ENCODE measurements at regions not wholly inside any gene's neighbourhood (a gene's known extent, or its start where the extent isn't known, plus 50 kb on each side); places are given as distances from the start of the nearest gene placed in this dataset.

- no peaks in the 10 kb centered on the region for H3K9me3 ChIP-seq (ENCODE audit: insufficient read depth, low read depth)
- no peak overlapping the region for H2AFZ ChIP-seq
- BruUV-seq (replicated peaks) = no TSS peak
- CTCF ChIA-PET = no interaction called here
- intact Hi-C loops (cut with micrococcal nuclease; ENCODE audit: unreplicated experiment) = no loop called here
- DNase-seq = no peak
- H3K4me2 ChIP-seq = no peak overlapping the region
- no peaks in the 10 kb centered on the region for H3K36me3 ChIP-seq (ENCODE audit: low read depth)
- H3K4me3 ChIP-seq = no peak overlapping the region
- TF ChIP-seq CTCF (conservative IDR thresholded peaks at IDR 0.05) (no peak), EZH2 (IDR thresholded peaks at IDR 0.05; ENCODE audit: low read depth) (no peak)
- H3K27me3 ChIP-seq (ENCODE audit: insufficient read depth, low read depth) = peaks cover 59% of the 10 kb centered on the region
- no peaks in the 10 kb centered on the region for H4K20me1 ChIP-seq (ENCODE audit: insufficient read depth)
- no peaks in the 10 kb centered on the region for H3F3A ChIP-seq (ENCODE audit: insufficient read depth, low read depth)
- POLR2A ChIA-PET (ENCODE audit: unreplicated experiment) = no interaction called here
- H3K9me2 ChIP-seq (ENCODE audit: insufficient read depth) = no peaks in the 10 kb centered on the region
- no peaks in the 10 kb centered on the region for H3K79me2 ChIP-seq (ENCODE audit: low read depth)
- no peaks in the 10 kb centered on the region for H3K4me1 ChIP-seq (replicated peaks; ENCODE audit: insufficient read depth)
- no peak overlapping the region for H3K27ac ChIP-seq
Measured at GRCh38 chr3:124514683-124515082, 215.6 kb upstream of the UMPS start.

- intact Hi-C loops (cut with micrococcal nuclease; ENCODE audit: unreplicated experiment) = no loop called here
- H3K4me3 ChIP-seq = no peak overlapping the region
- no peaks in the 10 kb centered on the region for H3K4me1 ChIP-seq (replicated peaks; ENCODE audit: insufficient read depth)
- H3K27me3 ChIP-seq (ENCODE audit: insufficient read depth, low read depth) = peaks cover 60% of the 10 kb centered on the region
- H3K9me3 ChIP-seq (ENCODE audit: insufficient read depth, low read depth) = no peaks in the 10 kb centered on the region
- no TSS peak for BruUV-seq (replicated peaks)
- no peak overlapping the region for H3K4me2 ChIP-seq
- no peaks in the 10 kb centered on the region for H3K36me3 ChIP-seq (ENCODE audit: low read depth)
- H3K27ac ChIP-seq = no peak overlapping the region
- ChIA-PET CTCF (no interaction called here), POLR2A (ENCODE audit: unreplicated experiment) (no interaction called here)
- no peak for TF ChIP-seq CTCF (conservative IDR thresholded peaks at IDR 0.05)
- no peak for TF ChIP-seq EZH2 (IDR thresholded peaks at IDR 0.05; ENCODE audit: low read depth)
- no peaks in the 10 kb centered on the region for H3K9me2 ChIP-seq (ENCODE audit: insufficient read depth)
- no peaks in the 10 kb centered on the region for H4K20me1 ChIP-seq (ENCODE audit: insufficient read depth)
- no peaks in the 10 kb centered on the region for H3F3A ChIP-seq (ENCODE audit: insufficient read depth, low read depth)
- H3K79me2 ChIP-seq (ENCODE audit: low read depth) = no peaks in the 10 kb centered on the region
- H2AFZ ChIP-seq = no peak overlapping the region
- DNase-seq = no peak
Measured at GRCh38 chr3:124516333-124516732, 213.9 kb upstream of the UMPS start.

- CTCF ChIA-PET = no interaction called here
- Histone ChIP-seq H3K79me2 (ENCODE audit: low read depth) (no peaks in the 10 kb centered on the region), H2AFZ (no peak overlapping the region), H3K4me3 (no peak overlapping the region), H3K9me3 (ENCODE audit: insufficient read depth, low read depth) (no peaks in the 10 kb centered on the region), H4K20me1 (ENCODE audit: insufficient read depth) (no peaks in the 10 kb centered on the region), H3K27ac (no peak overlapping the region), H3K27me3 (ENCODE audit: insufficient read depth, low read depth) (peaks cover 57% of the 10 kb centered on the region), H3K9me2 (ENCODE audit: insufficient read depth) (no peaks in the 10 kb centered on the region), H3K36me3 (ENCODE audit: low read depth) (no peaks in the 10 kb centered on the region), H3K4me2 (no peak overlapping the region), H3F3A (ENCODE audit: insufficient read depth, low read depth) (no peaks in the 10 kb centered on the region), H3K4me1 (replicated peaks; ENCODE audit: insufficient read depth) (no peaks in the 10 kb centered on the region)
- intact Hi-C loops (cut with micrococcal nuclease; ENCODE audit: unreplicated experiment) = no loop called here
- no peak for DNase-seq
- POLR2A ChIA-PET (ENCODE audit: unreplicated experiment) = no interaction called here
- no TSS peak for BruUV-seq (replicated peaks)
- TF ChIP-seq CTCF (conservative IDR thresholded peaks at IDR 0.05) (no peak), EZH2 (IDR thresholded peaks at IDR 0.05; ENCODE audit: low read depth) (no peak)
Measured at GRCh38 chr3:124517306-124517705, 212.9 kb upstream of the UMPS start.
